B cell (primary cell): ENCODE measurements at regions not wholly inside any gene's neighbourhood (a gene's known extent, or its start where the extent isn't known, plus 50 kb on each side); places are given as distances from the start of the nearest gene placed in this dataset.

Experiments
- ATAC-seq: fragments of 200-7000 bp; cut with Tn5 transposase; one replicate; pipeline ENCODE4 v1.10.0; 2021; ENCODE audit warnings: low read depth, mild to moderate bottlenecking, moderate number of reproducible peaks, moderate library complexity
- CTCF ChIA-PET: fragments of 350-600 bp; sonication (Branson Sonifier 250); formaldehyde crosslinking; loops from one replicate; lab custom pipeline; 2021; ENCODE audit warnings: antibody characterized with exemption, inconsistent platforms; lab: Charles Lee
- POLR2A ChIA-PET: fragments of 350-600 bp; sonication (Branson Sonifier 250); formaldehyde crosslinking; loops from one replicate; lab custom pipeline; 2021; ENCODE audit warnings: antibody characterized with exemption; lab: Charles Lee
- DNase-seq: peaks from one replicate; pipeline ENCODE4 v3.0.0; 2013
- H2AFZ ChIP-seq: 2 replicates; pipeline ENCODE4 v1.6.1; 2012; ENCODE audit warnings: mild to moderate bottlenecking, low read depth, low read length; ENCODE audit not compliant: insufficient read depth, poor library complexity, severe bottlenecking
- H3K27ac ChIP-seq, 2 donors: 1 replicate in 1 of 2; 2 replicates in 1 of 2; pipeline ENCODE4 v1.5.1; 2012 to 2013; ENCODE audit warnings: low read length in 2 of 2, mild to moderate bottlenecking in 2 of 2, moderate library complexity in 1 of 2
- H3K27me3 ChIP-seq, 4 experiments: fragments of 200-600 bp in 1 of 4; sonication (generic) in 1 of 4; replicated peaks in 1 of 4; 1 replicate in 2 of 4; 2 replicates in 2 of 4; pipeline versions ENCODE4 v1.6.1 to v1.7.0; 2013 to 2016; ENCODE audit warnings: low read length in 3 of 4, mild to moderate bottlenecking in 2 of 4, mixed read lengths in 1 of 4, moderate library complexity in 1 of 4; ENCODE audit not compliant: insufficient read depth in 4 of 4, control insufficient read depth in 3 of 4; ENCODE audit errors: control extremely low read depth in 1 of 4
- H3K36me3 ChIP-seq, 2 experiments: replicated peaks in 1 of 2; 1 replicate in 1 of 2; 2 replicates in 1 of 2; pipeline versions ENCODE4 v1.6.1 to v1.7.1; 2013; ENCODE audit warnings: low read length in 1 of 2; ENCODE audit not compliant: insufficient read depth in 2 of 2, control insufficient read depth in 1 of 2; ENCODE audit errors: control extremely low read depth in 1 of 2, extremely low read depth in 1 of 2
- H3K4me1 ChIP-seq, 2 donors: fragments of 200-600 bp in 1 of 2; sonication (generic) in 1 of 2; 1 replicate in 1 of 2; 2 replicates in 1 of 2; pipeline versions ENCODE4 v1.5.1 to v1.6.1; 2013 to 2017; ENCODE audit warnings: low read length in 2 of 2; ENCODE audit not compliant: control insufficient read depth in 2 of 2, insufficient read depth in 2 of 2
- H3K4me2 ChIP-seq: replicated peaks from 2 replicates; pipeline ENCODE3; 2012; ENCODE audit warnings: mild to moderate bottlenecking, low read depth, low read length; ENCODE audit not compliant: poor library complexity, severe bottlenecking
- H3K4me3 ChIP-seq, 5 experiments: fragments of 200-600 bp in 1 of 5; sonication (generic) in 1 of 5; 1 replicate in 3 of 5; 2 replicates in 2 of 5; pipeline versions ENCODE4 v1.5.1 to v1.7.0; 2011 to 2016; ENCODE audit warnings: low read length in 4 of 5, mild to moderate bottlenecking in 4 of 5, low read depth in 2 of 5, control low read depth in 1 of 5, moderate library complexity in 1 of 5; ENCODE audit not compliant: insufficient read depth in 1 of 5; ENCODE audit errors: control extremely low read depth in 1 of 5, extremely low read depth in 1 of 5
- H3K79me2 ChIP-seq: fragments of 200-600 bp; sonication (generic); one replicate; pipeline ENCODE4 v1.6.0; 2016; ENCODE audit warnings: low read length; ENCODE audit not compliant: control insufficient read depth, insufficient read depth
- H3K9ac ChIP-seq: fragments of 200-600 bp; sonication (generic); 2 replicates; pipeline ENCODE4 v1.6.1; 2017; ENCODE audit warnings: mild to moderate bottlenecking, low read length, moderate library complexity
- H3K9me3 ChIP-seq, 3 donors: one replicate each; pipeline versions ENCODE4 v1.6.1 to v1.7.1; 2013; ENCODE audit warnings: low read length in 2 of 3; ENCODE audit not compliant: control insufficient read depth in 2 of 3, insufficient read depth in 1 of 3; ENCODE audit errors: control extremely low read depth in 1 of 3
- H4K20me1 ChIP-seq: 2 replicates; pipeline ENCODE4 v1.6.0; 2012; ENCODE audit warnings: mild to moderate bottlenecking, low read length; ENCODE audit not compliant: insufficient read depth, control insufficient read depth, poor library complexity, severe bottlenecking
- H3K27ac Mint-ChIP-seq: one replicate; pipeline ENCODE4 v1.8.0; 2021; ENCODE audit warnings: mixed read lengths
- H3K27me3 Mint-ChIP-seq: one replicate; pipeline ENCODE4 v1.8.0; 2021; ENCODE audit warnings: mixed read lengths
- H3K4me1 Mint-ChIP-seq: one replicate; pipeline ENCODE4 v1.8.0; 2021; ENCODE audit warnings: mixed read lengths
- H3K4me3 Mint-ChIP-seq: one replicate; pipeline ENCODE4 v1.8.0; 2021; ENCODE audit warnings: mixed read lengths
- H3K9me3 Mint-ChIP-seq: one replicate; pipeline ENCODE4 v1.8.0; 2022; ENCODE audit warnings: mixed read lengths; ENCODE audit not compliant: insufficient read depth
- CTCF ChIP-seq: fragments of 200-600 bp; IDR thresholded peaks from one replicate; pipeline ENCODE4 v1.8.0; 2022; ENCODE audit warnings: antibody characterized with exemption, mild to moderate bottlenecking
- EZH2 ChIP-seq: IDR thresholded peaks from 2 replicates; pipeline ENCODE4 v1.6.1; 2012; ENCODE audit warnings: borderline replicate concordance, low read depth, mild to moderate bottlenecking, moderate library complexity, low read length; ENCODE audit not compliant: insufficient read depth, poor library complexity, severe bottlenecking
- WGBS: methylation state at CpG from one replicate; pipeline ENCODE4 v1.1.5; 2013; ENCODE audit warnings: missing lambda C conversion rate; ENCODE audit not compliant: insufficient coverage; 5-methylcytosine and 5-hydroxymethylcytosine counted together
- intact Hi-C: fragments of 100-400 bp; cut with micrococcal nuclease; formaldehyde crosslinking; loops from one replicate; pipeline ENCODE4 v1.10.0; 2022

GRCh38 chr5:61728287-61728686 lies 396.2 kb downstream of the ZSWIM6 start:
- no peak for DNase-seq
- ATAC-seq: no peak
- Histone ChIP-seq H4K20me1 (no peaks in the 10 kb centered on the region), H3K27ac (no peak overlapping the region), H2AFZ (no peak overlapping the region), H3K27me3 (no peaks in the 10 kb centered on the region), H3K4me1 (no peaks in the 10 kb centered on the region), H3K36me3 (no peaks in the 10 kb centered on the region), H3K79me2 (no peaks in the 10 kb centered on the region), H3K9me3 (no peaks in the 10 kb centered on the region), H3K9ac (no peak overlapping the region), H3K4me3 (no peak overlapping the region), H3K4me2 (no peak overlapping the region)
- CTCF ChIA-PET: interaction anchor here (1.4 kb wide), 1 partner anchor 9 kb away, joined by 5 read pairs; no protein-coding TSS in a partner anchor
- 67% methylated on average over 1 of the region's 1 CpG for WGBS
- POLR2A ChIA-PET: no interaction called here
- H3K27ac Mint-ChIP-seq: no peak overlapping the region
- peaks cover 14% of the 10 kb centered on the region for H3K27me3 Mint-ChIP-seq
- TF ChIP-seq CTCF (no peak), EZH2 (no peak)
- no peaks in the 10 kb centered on the region for H3K4me1 Mint-ChIP-seq
- no peaks in the 10 kb centered on the region for H3K9me3 Mint-ChIP-seq
- intact Hi-C loops: no loop called here
- H3K4me3 Mint-ChIP-seq: no peak overlapping the region

GRCh38 chr5:61730866-61731265 lies 398.8 kb downstream of the ZSWIM6 start:
- H3K9ac ChIP-seq: no peak overlapping the region
- ChIA-PET POLR2A (no interaction called here), CTCF (no interaction called here)
- no peaks in the 10 kb centered on the region for H3K27me3 ChIP-seq
- no peaks in the 10 kb centered on the region for H4K20me1 ChIP-seq
- no peak for TF ChIP-seq EZH2
- no peak for TF ChIP-seq CTCF
- Mint-ChIP-seq H3K4me1 (no peaks in the 10 kb centered on the region), H3K27ac (no peak overlapping the region), H3K4me3 (no peak overlapping the region), H3K9me3 (no peaks in the 10 kb centered on the region), H3K27me3 (peaks cover 13% of the 10 kb centered on the region)
- no peak overlapping the region for H2AFZ ChIP-seq
- no peaks in the 10 kb centered on the region for H3K36me3 ChIP-seq
- intact Hi-C loops: no loop called here
- no peaks in the 10 kb centered on the region for H3K79me2 ChIP-seq
- H3K4me3 ChIP-seq: no peak overlapping the region
- no peaks in the 10 kb centered on the region for H3K4me1 ChIP-seq
- no peaks in the 10 kb centered on the region for H3K9me3 ChIP-seq
- no peak overlapping the region for H3K4me2 ChIP-seq
- DNase-seq: no peak
- no peak for ATAC-seq
- H3K27ac ChIP-seq: no peak overlapping the region
- 58% methylated on average over 2 of the region's 3 CpGs for WGBS
